OCI-LY7 (cell line): ENCODE measurements at regions not wholly inside any gene's neighbourhood (a gene's known extent, or its start where the extent isn't known, plus 50 kb on each side); places are given as distances from the start of the nearest gene placed in this dataset.

Source experiments
- BruUV-seq: library from RNA; stranded (reverse); fragments of 400-500 nt; replicated peaks from 2 replicates; lab custom pipeline; 2021; lab: Mats Ljungman, UMichigan
- CTCF ChIA-PET: fragments of 300-600 bp; sonication (Branson Sonifier 250); formaldehyde crosslinking; loops from one replicate; lab custom pipeline; 2022; ENCODE audit warnings: antibody characterized with exemption; ENCODE audit not compliant: unreplicated experiment; lab: Charles Lee
- POLR2A ChIA-PET: fragments of 300-600 bp; sonication (Branson Sonifier 250); formaldehyde crosslinking; loops from one replicate; lab custom pipeline; 2022; ENCODE audit warnings: antibody characterized with exemption; lab: Charles Lee
- DNase-seq: peaks from one replicate; pipeline ENCODE4 v3.0.0-alpha.2; 2015; ENCODE audit warnings: low spot score
- H2AFZ ChIP-seq: fragments of 200-600 bp; sonication (generic), shearing (Covaris generic); 2 replicates; pipeline ENCODE4 v1.6.1; 2014; ENCODE audit warnings: mild to moderate bottlenecking, antibody characterized with exemption, low read length, moderate library complexity
- H3K27ac ChIP-seq: fragments of 200-600 bp; sonication (generic); 2 replicates; pipeline ENCODE4 v1.5.1; 2014; ENCODE audit warnings: mixed run types, low read depth, mild to moderate bottlenecking, moderate library complexity, low read length, inconsistent platforms; ENCODE audit not compliant: poor library complexity, severe bottlenecking
- H3K36me3 ChIP-seq: fragments of 200-600 bp; sonication (generic); 2 replicates; pipeline ENCODE4 v1.6.1; 2014; ENCODE audit warnings: mild to moderate bottlenecking, antibody characterized with exemption, low read length, moderate library complexity, mixed read lengths; ENCODE audit not compliant: insufficient read depth
- H3K4me1 ChIP-seq: fragments of 200-600 bp; sonication (generic); 2 replicates; pipeline ENCODE4 v1.5.1; 2014; ENCODE audit warnings: mild to moderate bottlenecking, low read length; ENCODE audit not compliant: insufficient read depth, poor library complexity, severe bottlenecking
- H3K4me2 ChIP-seq: fragments of 200-600 bp; sonication (generic); 2 replicates; pipeline ENCODE4 v1.6.1; 2014; ENCODE audit warnings: mild to moderate bottlenecking, low read length
- H3K4me3 ChIP-seq: fragments of 200-600 bp; sonication (generic); 2 replicates; pipeline ENCODE4 v1.5.1; 2014; ENCODE audit warnings: mild to moderate bottlenecking, low read depth, low read length; ENCODE audit not compliant: poor library complexity, severe bottlenecking
- H3K79me2 ChIP-seq: fragments of 200-600 bp; sonication (generic); 2 replicates; pipeline ENCODE4 v1.6.1; 2016; ENCODE audit warnings: low read depth, mild to moderate bottlenecking, low read length, moderate library complexity, mixed read lengths; ENCODE audit not compliant: insufficient read depth
- H3K9me2 ChIP-seq: fragments of 200-600 bp; sonication (generic); 2 replicates; pipeline ENCODE4 v1.6.1; 2016; ENCODE audit warnings: mild to moderate bottlenecking, low read length, mixed read lengths; ENCODE audit not compliant: insufficient read depth
- H3K9me3 ChIP-seq: fragments of 200-600 bp; sonication (generic); 2 replicates; pipeline ENCODE4 v1.6.1; 2014; ENCODE audit warnings: mild to moderate bottlenecking, mixed run types, low read length, mixed read lengths
- H4K20me1 ChIP-seq: fragments of 200-600 bp; sonication (generic); 2 replicates; pipeline ENCODE4 v1.6.1; 2014; ENCODE audit warnings: mild to moderate bottlenecking, antibody characterized with exemption, low read length, moderate library complexity, mixed read lengths; ENCODE audit not compliant: insufficient read depth
- CTCF ChIP-seq: fragments of 200-600 bp; sonication (generic); conservative IDR thresholded peaks from 2 replicates; pipeline ENCODE4 v1.5.1; 2014; ENCODE audit warnings: mild to moderate bottlenecking, antibody characterized with exemption, low read length, moderate library complexity, mixed read lengths
- EZH2phosphoT487 ChIP-seq: fragments of 200-600 bp; sonication (generic); IDR thresholded peaks from 2 replicates; pipeline ENCODE4 v1.6.1; 2018; ENCODE audit warnings: low read depth, borderline replicate concordance, mild to moderate bottlenecking, mixed run types, antibody characterized with exemption, low read length, moderate library complexity, mixed read lengths
- intact Hi-C: fragments of 100-400 bp; cut with micrococcal nuclease; formaldehyde crosslinking; loops from one replicate; pipeline ENCODE4 v1.10.0; 2022; ENCODE audit not compliant: unreplicated experiment

GRCh38 chr6:167652042-167652700, 174.5 kb upstream of the AFDN start:
- CTCF ChIA-PET = no interaction called here
- no peak for DNase-seq
- BruUV-seq = no TSS peak
- Histone ChIP-seq H3K79me2 (no peaks in the 10 kb centered on the region), H4K20me1 (no peaks in the 10 kb centered on the region), H2AFZ (no peak overlapping the region), H3K9me3 (peaks cover 7% of the 10 kb centered on the region; the same call in 1 of the 2 replicates), H3K36me3 (no peaks in the 10 kb centered on the region), H3K4me1 (no peaks in the 10 kb centered on the region), H3K27ac (no peak overlapping the region), H3K9me2 (no peaks in the 10 kb centered on the region), H3K4me3 (no peak overlapping the region), H3K4me2 (no peak overlapping the region)
- intact Hi-C loops = no loop called here
- POLR2A ChIA-PET = no interaction called here
- TF ChIP-seq CTCF (no peak), EZH2phosphoT487 (no peak)

GRCh38 chr6:167652701-167653095, 174.0 kb upstream of the AFDN start:
- no peak overlapping the region for H3K4me2 ChIP-seq
- no peak for DNase-seq
- peaks cover 7% of the 10 kb centered on the region; the same call in 1 of the 2 replicates for H3K9me3 ChIP-seq
- no peaks in the 10 kb centered on the region for H3K4me1 ChIP-seq
- ChIA-PET CTCF (no interaction called here), POLR2A (no interaction called here)
- no peaks in the 10 kb centered on the region for H3K79me2 ChIP-seq
- intact Hi-C loops = no loop called here
- no peaks in the 10 kb centered on the region for H3K36me3 ChIP-seq
- no peak overlapping the region for H3K27ac ChIP-seq
- no TSS peak for BruUV-seq
- H2AFZ ChIP-seq = no peak overlapping the region
- no peak overlapping the region for H3K4me3 ChIP-seq
- no peaks in the 10 kb centered on the region for H3K9me2 ChIP-seq
- H4K20me1 ChIP-seq = no peaks in the 10 kb centered on the region
- TF ChIP-seq EZH2phosphoT487 (no peak), CTCF (no peak)

- ChIA-PET POLR2A (no interaction called here), CTCF (no interaction called here)
- DNase-seq = no peak
- H3K4me3 ChIP-seq = no peak overlapping the region
- peaks cover 7% of the 10 kb centered on the region; the same call in 1 of the 2 replicates for H3K9me3 ChIP-seq
- H4K20me1 ChIP-seq = no peaks in the 10 kb centered on the region
- no peak overlapping the region for H3K27ac ChIP-seq
- BruUV-seq = no TSS peak
- TF ChIP-seq EZH2phosphoT487 = no peak
- TF ChIP-seq CTCF = no peak
- H3K79me2 ChIP-seq = no peaks in the 10 kb centered on the region
- intact Hi-C loops = no loop called here
- H3K4me2 ChIP-seq = no peak overlapping the region
- H3K9me2 ChIP-seq = no peaks in the 10 kb centered on the region
- no peaks in the 10 kb centered on the region for H3K4me1 ChIP-seq
- H3K36me3 ChIP-seq = no peaks in the 10 kb centered on the region
- H2AFZ ChIP-seq = no peak overlapping the region
Observed at GRCh38 chr6:167653561-167653960, 173.2 kb upstream of the AFDN start.
